H4 (cell line): ENCODE measurements at regions not wholly inside any gene's neighbourhood (a gene's known extent, or its start where the extent isn't known, plus 50 kb on each side); places are given as distances from the start of the nearest gene placed in this dataset.
"Not testable (repeated sequence)": the region's sequence is repeated elsewhere in the genome, so short reads cannot be mapped to it uniquely, and the experiment has no call there.

Experiments used
- DNase-seq: peaks from one replicate; pipeline ENCODE4 v3.0.0-alpha.2; 2015; ENCODE audit warnings: low spot score

DNA sequence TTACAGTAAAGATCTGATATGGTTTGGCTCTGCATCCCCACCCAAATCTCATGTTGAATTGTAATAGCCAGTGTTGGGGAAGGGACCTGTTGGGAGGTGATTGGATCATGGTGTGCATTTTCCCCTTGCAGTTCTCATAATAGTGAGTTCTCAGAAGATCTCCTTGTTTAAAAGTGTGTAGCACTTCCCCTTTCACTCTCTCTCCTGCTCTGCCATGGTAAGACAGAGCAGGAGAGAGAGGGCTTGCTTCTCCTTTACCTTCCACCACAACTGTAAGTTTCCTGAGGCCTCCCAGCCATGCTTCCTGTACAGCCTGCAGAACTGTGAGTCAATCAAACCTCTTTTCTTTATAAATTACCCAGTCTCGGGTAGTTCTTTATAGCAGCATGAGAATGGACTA, 1530.9 kb upstream of the C9orf72 start:
- DNase-seq: not testable (repeated sequence)

- no peak for DNase-seq
These were observed 1545.3 kb upstream of the C9orf72 start for GRCh38 chr9:29118555-29118954.

DNA sequence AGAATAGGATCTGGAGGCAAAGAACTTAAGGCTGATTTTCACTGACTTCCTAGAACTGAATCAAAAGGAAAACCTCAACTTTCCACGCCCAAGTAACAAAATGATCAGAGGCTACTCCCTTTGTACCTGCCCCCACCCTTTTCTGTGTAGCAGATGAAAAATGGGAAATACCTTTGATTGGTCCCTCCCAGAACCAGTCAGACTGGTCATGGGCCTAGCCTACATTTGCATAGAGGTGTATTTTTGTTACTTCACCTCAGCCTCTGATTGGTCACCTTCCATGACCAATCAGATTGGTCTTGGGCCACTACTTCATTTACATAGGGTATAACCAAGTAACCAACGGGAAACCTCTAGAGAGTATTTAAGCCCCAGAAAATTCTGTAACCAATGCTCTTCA, 1553.5 kb upstream of the C9orf72 start:
- no peak for DNase-seq

GRCh38 chr9:29129763-29130162, 1556.5 kb upstream of the C9orf72 start:
- DNase-seq: no peak

- DNase-seq: no peak
These were observed 1571.2 kb upstream of the C9orf72 start for GRCh38 chr9:29144476-29144875.

DNA sequence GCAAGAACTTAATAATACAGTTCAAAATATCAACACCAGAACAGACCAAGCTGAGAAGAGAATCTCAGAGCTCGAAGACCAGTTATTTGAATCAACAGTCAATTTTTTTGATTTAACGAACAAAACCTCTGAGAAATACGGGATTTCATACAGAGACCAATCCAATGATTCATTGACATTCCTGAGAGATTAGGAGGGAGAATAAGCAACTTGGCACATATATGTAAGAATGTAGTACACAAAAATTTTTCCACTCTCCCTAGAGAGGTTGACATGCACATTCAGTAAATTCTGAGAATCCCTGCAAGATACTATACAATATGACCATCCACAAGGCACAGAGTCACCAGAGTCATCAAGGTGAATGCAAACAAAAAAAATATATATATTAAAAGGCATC, 1577.3 kb upstream of the C9orf72 start:
- DNase-seq: peak; percentile 11

DNA sequence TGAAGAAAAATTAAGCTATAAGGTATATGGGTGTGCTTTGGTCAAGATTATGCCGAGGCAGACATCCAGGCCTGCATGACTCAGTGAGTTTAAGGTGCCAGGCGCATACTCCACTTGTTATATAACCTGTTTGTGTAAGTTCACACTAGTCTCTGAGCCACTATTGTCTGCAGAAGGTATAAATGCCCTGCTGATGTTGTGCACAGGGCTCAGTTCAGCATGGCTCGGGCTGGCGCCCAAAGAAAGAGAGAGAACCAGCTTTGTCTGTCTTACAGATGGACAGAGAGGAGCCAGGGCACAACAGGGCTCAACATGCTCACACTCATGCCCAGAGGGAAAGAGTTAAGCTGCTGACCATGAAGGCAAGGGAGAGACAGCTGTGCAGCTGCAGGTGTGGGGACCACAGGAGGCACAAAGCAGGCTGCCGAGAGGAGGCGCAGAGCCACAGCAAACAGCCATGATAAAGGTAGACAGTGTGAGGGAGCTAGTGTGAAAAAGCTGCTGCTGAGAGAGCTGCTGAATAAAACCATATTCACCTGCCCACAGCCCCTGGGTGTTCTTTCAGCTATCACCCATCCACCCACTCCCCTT, 1587.6 kb upstream of the C9orf72 start:
- DNase-seq: no peak

GRCh38 chr9:29174136-29174535, 1600.9 kb upstream of the C9orf72 start:
- DNase-seq: no peak

- no peak for DNase-seq
These were observed 1603.0 kb upstream of the C9orf72 start for GRCh38 chr9:29176231-29176630.

- no peak for DNase-seq
These were observed 1603.5 kb upstream of the C9orf72 start for GRCh38 chr9:29176786-29177185.

- DNase-seq: no peak
These were observed 1610.7 kb upstream of the C9orf72 start for GRCh38 chr9:29183971-29184370.

DNA sequence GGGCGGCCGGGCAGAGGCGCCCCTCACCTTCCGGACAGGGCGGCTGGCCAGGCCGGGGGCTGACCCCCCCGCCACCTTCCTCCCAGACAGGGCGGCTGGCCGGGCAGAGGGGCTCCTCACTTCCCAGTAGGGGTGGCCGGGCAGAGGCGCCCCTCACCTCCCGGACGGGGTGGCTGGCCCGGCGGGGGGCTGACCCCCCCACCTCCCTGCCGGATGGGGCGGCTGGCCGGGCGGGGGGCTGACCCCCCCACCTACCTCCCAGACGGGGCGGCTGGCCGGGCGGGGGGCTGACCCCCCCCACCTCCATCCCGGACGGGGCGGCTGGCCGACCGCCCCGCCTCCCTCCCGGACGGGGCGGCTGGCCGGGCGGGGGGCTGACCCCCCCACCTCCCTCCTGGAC, 1615.5 kb upstream of the C9orf72 start:
- not testable (repeated sequence) for DNase-seq

- DNase-seq: not testable (repeated sequence)
These were observed 1615.9 kb upstream of the C9orf72 start for GRCh38 chr9:29189221-29189620.

GRCh38 chr9:29198861-29199260, 1625.6 kb upstream of the C9orf72 start:
- DNase-seq: no peak

- no peak for DNase-seq
These were observed 1626.7 kb upstream of the C9orf72 start for GRCh38 chr9:29199975-29200374.

- no peak for DNase-seq
These were observed 1627.4 kb upstream of the C9orf72 start for GRCh38 chr9:29200650-29201049.

- DNase-seq: no peak
These were observed 1630.1 kb upstream of the C9orf72 start for GRCh38 chr9:29203244-29203930.

GRCh38 chr9:29208670-29209069, 1635.4 kb upstream of the C9orf72 start:
- DNase-seq: no peak

DNA sequence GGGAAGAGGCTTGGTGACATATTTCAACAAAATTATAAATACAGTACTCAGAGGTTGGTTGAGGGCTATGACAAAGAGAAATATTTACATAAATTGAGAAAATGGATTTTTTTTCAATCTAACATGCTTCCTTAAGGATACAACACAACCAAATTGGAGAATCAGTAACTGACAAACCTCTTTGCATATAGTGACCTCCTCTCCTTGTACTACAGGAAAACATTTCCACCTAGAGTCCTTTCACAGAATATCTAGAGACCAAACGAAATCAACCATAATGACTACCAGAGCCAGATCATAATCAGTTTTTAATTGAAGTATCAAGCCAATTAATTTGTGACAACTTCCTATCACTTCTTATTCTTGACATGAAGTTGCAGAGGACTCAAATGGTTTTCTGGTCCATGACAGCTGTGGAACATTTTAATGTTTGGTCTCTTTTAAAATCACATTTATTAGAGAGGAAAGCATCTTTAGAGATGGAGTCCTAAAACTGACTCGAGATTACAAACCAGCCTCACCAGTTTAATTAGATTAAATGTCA, 1636.5 kb upstream of the C9orf72 start:
- DNase-seq: no peak

GRCh38 chr9:29211003-29211579, 1637.8 kb upstream of the C9orf72 start:
- DNase-seq: no peak

- peak; percentile 20 for DNase-seq
These were observed 1638.5 kb upstream of the C9orf72 start for GRCh38 chr9:29211580-29212396.
